Heart right ventricle (tissue), 16 donors: ENCODE measurements at regions not wholly inside any gene's neighbourhood (a gene's known extent, or its start where the extent isn't known, plus 50 kb on each side); places are given as distances from the start of the nearest gene placed in this dataset.

Experiments used
- ATAC-seq, 8 donors: fragments of 200-7000 bp; cut with Tn5 transposase; one replicate each; pipeline ENCODE4 v1.9.1; 2020; ENCODE audit warnings: mild to moderate bottlenecking in 8 of 8, moderate library complexity in 8 of 8, moderate number of reproducible peaks in 1 of 8
- DNase-seq, 2 donors: peaks; one replicate each; pipeline ENCODE4 v3.0.0-alpha.2; 2020
- H3K27ac ChIP-seq, 10 donors: fragments of 200-600 bp; sonication (generic) in 2 of 10; one replicate each; pipeline versions ENCODE4 v1.5.0 to v1.8.0; 2020 to 2022; ENCODE audit warnings: mild to moderate bottlenecking in 3 of 10
- H3K27me3 ChIP-seq, 7 donors: fragments of 200-600 bp; one replicate each; pipeline ENCODE4 v1.8.0; 2021 to 2022; ENCODE audit warnings: mild to moderate bottlenecking in 2 of 7
- H3K36me3 ChIP-seq, 9 donors: fragments of 200-600 bp; sonication (generic) in 1 of 9; one replicate each; pipeline versions ENCODE4 v1.5.0 to v1.8.0; 2020 to 2022; ENCODE audit warnings: mild to moderate bottlenecking in 2 of 9
- H3K4me1 ChIP-seq, 9 donors: fragments of 200-600 bp; sonication (generic) in 1 of 9; one replicate each; pipeline versions ENCODE4 v1.5.0 to v1.8.0; 2020 to 2022; ENCODE audit warnings: mild to moderate bottlenecking in 4 of 9
- H3K4me3 ChIP-seq, 10 donors: fragments of 200-600 bp; sonication (generic) in 2 of 10; one replicate each; pipeline versions ENCODE4 v1.5.0 to v1.8.0; 2020 to 2022; ENCODE audit warnings: mild to moderate bottlenecking in 7 of 10, moderate library complexity in 2 of 10
- H3K9me3 ChIP-seq, 11 donors: fragments of 200-600 bp in 10 of 11; sonication (generic) in 2 of 11; one replicate each; pipeline versions ENCODE4 v1.5.0 to v1.8.0; 2013 to 2022; ENCODE audit warnings: mild to moderate bottlenecking in 2 of 11, control low read depth in 1 of 11, moderate library complexity in 1 of 11
- CTCF ChIP-seq, 9 donors: fragments of 200-600 bp; sonication (generic) in 2 of 9; IDR thresholded peaks; one replicate each; pipeline versions ENCODE4 v1.5.0 to v1.8.0; 2021 to 2022; ENCODE audit warnings: antibody characterized with exemption in 9 of 9, mild to moderate bottlenecking in 5 of 9, moderate library complexity in 1 of 9
- WGBS, 2 donors: extraction: QIAGEN DNeasy Blood & Tissue Kit; methylation state at CpG; one replicate each; pipeline ENCODE4 v1.1.7; 2013; ENCODE audit warnings: inconsistent platforms in 1 of 2; 5-methylcytosine and 5-hydroxymethylcytosine counted together
- intact Hi-C, 10 donors: fragments of 100-400 bp; cut with DNase I; formaldehyde crosslinking; loops; one replicate each; pipeline versions ENCODE4 v1.11.1 to v1.14.2; 2022
- donor health status: Arrhythmogenic right ventricular cardiomyopathy.
- donor health status: ischemic (EF 13 %, LVEDD 7.1; RV severe dilation, severe dysfunction).
- donor health status: healthy with polysubstance abuse.
- donor health status: DM: no; HTN: yes; CAD: no.
- donor health status: DM: no; HTN: no; CAD: no.
- donor health status: ischemic (EF 25% LVEDD 6.9; RV normal size, moderate dysfunction).
- donor health status: ischemic (EF 25% LVEDD 5.7; RV mildly dilated, moderate dysfunction).
- donor health status: healthy.
- donor health status: DM: yes; HTN: yes; CAD: no.
- donor health status: Ischemic cardiomyopathy.
- donor health status: ischemic (EF 35%, LVEDD 5.7; RV mildly dilated, moderate dysfunction).
- donor health status: nonischemic (EF 11% LVEDD 7.7; RV severe dilation, severe dysfunction).
- donor health status: DM: yes; HTN: yes; CAD: no.
- donor health status: PGD.
- donor health status: ischemic (EF 29% LVEDD 5.4; RV normal size, mild dysfunction).
- donor health status: nonischemic (EF 23%, LVEDD 6.1; RV moderate dilation, normal function).

- H3K4me1 ChIP-seq: peaks cover 0 to 11% (median 0%) of the 10 kb centered on the region in 9 donors
- peak in 1 of 2 donors; percentile 22 for DNase-seq
- peak in 7 of 8 donors; percentile 47 to 91 (median 74) for ATAC-seq
- 19 to 21% methylated on average over 4 of the region's 4 CpGs for WGBS, 2 donors
- no peak overlapping the region for H3K27ac ChIP-seq
- no peaks in the 10 kb centered on the region for H3K27me3 ChIP-seq
- peak; percentile 59 to 91 (median 77) for TF ChIP-seq CTCF (IDR thresholded peaks at IDR 0.05)
- no peaks in the 10 kb centered on the region for H3K36me3 ChIP-seq
- intact Hi-C loops: loop anchor here (1.0 to 5.0 kb wide), 14 partner anchors 56 to 357 kb away; partner anchors contain the start of gene ARHGAP42 (in 2 of the 10)
- H3K9me3 ChIP-seq: no peaks in the 10 kb centered on the region
- peak overlapping the region in 1 of 10 donors; percentile 14 for H3K4me3 ChIP-seq
These were observed 111.0 kb upstream of the ARHGAP42 start for GRCh38 chr11:100575860-100576717.

- TF ChIP-seq CTCF (IDR thresholded peaks at IDR 0.05): peak in 2 of 9 donors; percentile 1 to 17
- no peak for DNase-seq
- Histone ChIP-seq H3K27me3 (no peaks in the 10 kb centered on the region), H3K4me1 (peaks cover 0 to 15% (median 0%) of the 10 kb centered on the region in 9 donors), H3K36me3 (no peaks in the 10 kb centered on the region), H3K27ac (no peak overlapping the region), H3K9me3 (no peaks in the 10 kb centered on the region), H3K4me3 (no peak overlapping the region)
- 58 to 66% methylated on average over 3 of the region's 3 CpGs for WGBS, 2 donors
- ATAC-seq: no peak
- intact Hi-C loops: loop anchor here (1.0 to 5.0 kb wide), 14 partner anchors 56 to 356 kb away; partner anchors contain the start of gene ARHGAP42 (in 2 of the 10)
These were observed 110.4 kb upstream of the ARHGAP42 start for GRCh38 chr11:100576718-100577021.

- H3K27ac ChIP-seq: no peak overlapping the region
- H3K4me3 ChIP-seq: no peak overlapping the region
- DNase-seq (no peak), ATAC-seq (peak in 1 of 8 donors; percentile 37)
- H3K4me1 ChIP-seq: peaks cover 0 to 15% (median 0%) of the 10 kb centered on the region in 9 donors
- no peak for TF ChIP-seq CTCF (IDR thresholded peaks at IDR 0.05)
- WGBS, 2 donors: 66 to 69% methylated on average over 5 of the region's 5 CpGs
- H3K36me3 ChIP-seq: no peaks in the 10 kb centered on the region
- H3K27me3 ChIP-seq: no peaks in the 10 kb centered on the region
- intact Hi-C loops: loop anchor here in 8 of 10 donors (1.0 to 5.0 kb wide), 9 partner anchors 53 to 353 kb away; partner anchors contain the start of gene ARHGAP42 (in 2 of the 8)
- no peaks in the 10 kb centered on the region for H3K9me3 ChIP-seq
These were observed 108.2 kb upstream of the ARHGAP42 start for GRCh38 chr11:100578831-100579311.

GRCh38 chr11:100581318-100581717 lies 105.8 kb upstream of the ARHGAP42 start:
- WGBS, 2 donors: 44 to 57% methylated on average over 4 of the region's 4 CpGs
- intact Hi-C loops: loop anchor here in 4 of 10 donors (10.0 kb wide), 4 partner anchors 83 to 353 kb away; partner anchors contain the start of gene ARHGAP42 (in 1 of the 4)
- Histone ChIP-seq H3K27me3 (no peaks in the 10 kb centered on the region), H3K9me3 (no peaks in the 10 kb centered on the region), H3K4me1 (peaks cover 0 to 32% (median 13%) of the 10 kb centered on the region in 9 donors), H3K36me3 (no peaks in the 10 kb centered on the region), H3K27ac (no peak overlapping the region), H3K4me3 (no peak overlapping the region)
- ATAC-seq (no peak), DNase-seq (no peak)
- no peak for TF ChIP-seq CTCF (IDR thresholded peaks at IDR 0.05)
